ENCODE measurements at regions not wholly inside any gene's neighbourhood (a gene's known extent, or its start where the extent isn't known, plus 50 kb on each side); places are given as distances from the start of the nearest gene placed in this dataset.

DNA sequence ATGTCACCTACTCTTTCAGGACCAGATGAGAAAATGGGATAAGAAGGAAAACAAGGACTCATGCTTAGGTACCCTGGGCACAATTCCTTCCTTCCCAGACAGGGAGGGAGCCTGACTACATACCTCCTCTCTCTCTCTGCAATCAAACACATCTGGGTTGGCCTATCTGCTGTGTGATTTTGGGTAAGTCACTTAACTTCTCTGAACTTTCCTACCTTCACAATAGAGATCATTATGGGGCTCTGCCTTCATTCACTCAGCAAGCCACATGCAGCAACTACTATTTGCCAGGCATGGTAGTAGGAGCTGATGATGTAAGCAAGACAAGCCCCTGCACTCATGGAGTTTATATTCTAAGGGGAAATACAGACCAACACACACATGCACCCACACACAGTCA, 251.2 kb downstream of the SHQ1 start:
- Histone ChIP-seq H3K4me3 (no peak overlapping the region), H3K27ac (no peak overlapping the region)

DNA sequence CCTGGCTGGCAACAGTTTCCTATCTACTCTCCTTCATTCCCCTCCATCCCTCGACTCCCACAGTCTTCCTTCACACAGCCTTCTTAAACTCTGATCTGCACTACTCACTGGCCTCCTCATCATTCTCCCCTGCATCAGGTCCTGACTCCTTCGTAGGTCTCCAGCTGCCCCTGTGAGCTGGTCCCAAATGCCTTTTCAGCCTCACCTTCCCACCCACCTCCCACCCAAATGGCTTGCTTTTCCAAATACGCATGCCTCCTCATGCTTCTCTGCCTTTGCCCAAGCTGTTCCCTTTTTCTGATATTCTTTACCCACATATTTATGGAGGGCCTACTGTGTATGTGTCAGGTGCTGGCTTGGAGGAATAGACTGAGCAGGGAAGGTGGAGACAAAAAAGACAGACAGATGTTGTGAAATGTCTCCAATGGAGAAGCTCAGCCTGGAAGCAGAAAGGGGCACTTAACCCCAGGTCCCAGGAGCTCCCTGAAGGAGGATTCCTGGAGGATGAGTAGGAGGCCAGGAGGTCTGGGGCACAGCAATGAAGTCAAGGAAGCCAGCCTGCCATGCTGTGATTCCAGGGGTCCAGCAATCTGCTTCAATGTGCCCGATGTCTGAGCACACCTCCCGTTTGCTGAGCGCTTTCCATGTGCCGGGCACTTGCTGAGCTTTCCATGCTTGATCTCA, 252.2 kb downstream of the SHQ1 start:
- no peak overlapping the region for H3K4me3 ChIP-seq
- no peak overlapping the region for H3K27ac ChIP-seq

DNA sequence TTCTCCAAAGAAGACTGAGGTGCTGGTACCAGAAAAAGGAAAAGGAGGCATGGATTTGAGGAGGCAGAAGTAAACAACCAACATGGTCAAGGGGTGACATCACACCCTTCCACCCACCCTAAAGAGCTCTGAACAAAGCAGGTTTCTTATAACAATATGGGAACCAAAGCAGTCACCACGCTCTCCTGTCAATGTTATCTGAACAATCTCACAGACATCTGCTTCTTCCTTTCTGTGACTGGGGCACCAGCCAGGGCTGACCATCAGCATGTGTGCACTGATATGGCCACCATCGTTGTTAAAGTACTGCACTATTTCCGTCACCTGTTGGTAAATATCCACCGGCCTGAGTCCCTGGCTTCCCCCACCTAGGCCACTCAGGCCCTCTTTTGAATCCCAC, 252.9 kb downstream of the SHQ1 start:
- H3K4me3 ChIP-seq, result no peak overlapping the region
- no peak overlapping the region for H3K27ac ChIP-seq

DNA sequence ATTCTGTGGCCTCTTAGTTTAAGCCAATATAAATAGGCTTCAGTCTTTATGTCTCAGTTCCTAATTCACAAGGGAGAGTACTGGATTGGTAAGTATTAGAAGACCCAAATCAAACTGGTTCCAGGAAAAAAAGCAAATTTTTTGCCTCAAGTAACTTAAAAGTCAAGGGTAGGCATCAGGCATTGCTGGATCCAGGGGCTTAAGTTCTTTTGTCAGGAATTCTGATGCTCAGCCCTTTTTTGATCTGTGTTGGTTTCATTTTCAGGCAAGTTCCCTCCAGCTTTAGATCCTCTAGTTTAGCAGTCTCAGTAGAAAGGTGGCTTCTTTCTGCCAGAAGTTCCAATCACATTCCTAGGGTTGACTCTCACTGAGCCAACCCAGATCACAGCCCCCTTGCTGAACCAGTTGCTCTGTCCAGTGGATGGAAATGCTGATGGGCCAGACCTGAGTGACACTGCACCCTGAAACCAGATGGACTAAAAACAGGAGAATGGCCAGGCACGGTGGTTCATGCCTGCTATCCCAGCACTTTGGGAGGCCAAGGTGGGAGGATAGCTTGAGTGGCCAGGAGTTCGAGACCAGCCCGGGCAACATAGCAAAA, 253.5 kb downstream of the SHQ1 start:
- Histone ChIP-seq H3K4me3 (no peak overlapping the region), H3K27ac (no peak overlapping the region)

DNA sequence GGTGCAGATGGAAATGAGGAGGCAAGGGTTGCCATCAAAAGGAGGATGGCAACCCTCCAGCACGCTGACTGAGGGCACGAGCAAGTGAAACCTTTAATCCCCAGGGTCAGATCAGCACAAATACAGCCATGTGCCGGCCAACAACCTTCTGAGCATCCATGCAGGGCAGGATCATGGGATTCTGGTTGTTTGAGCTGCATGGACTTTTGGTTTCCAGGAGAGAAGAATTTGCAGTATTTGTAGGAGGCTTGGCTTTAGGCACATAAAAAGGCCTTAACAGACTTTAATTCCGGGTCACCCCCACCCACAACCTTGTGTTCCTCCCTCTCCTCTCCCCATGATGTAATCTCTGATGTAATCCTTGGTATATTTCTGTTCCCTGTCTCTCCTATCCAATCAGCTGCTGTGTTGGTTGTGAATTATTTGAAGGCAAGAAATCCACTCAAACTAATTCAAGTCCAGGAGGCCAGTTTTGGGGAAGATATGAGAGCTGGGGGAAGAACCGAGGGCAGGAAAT, 254.3 kb downstream of the SHQ1 start:
- no peak overlapping the region for H3K4me3 ChIP-seq
- no peak overlapping the region for H3K27ac ChIP-seq

DNA sequence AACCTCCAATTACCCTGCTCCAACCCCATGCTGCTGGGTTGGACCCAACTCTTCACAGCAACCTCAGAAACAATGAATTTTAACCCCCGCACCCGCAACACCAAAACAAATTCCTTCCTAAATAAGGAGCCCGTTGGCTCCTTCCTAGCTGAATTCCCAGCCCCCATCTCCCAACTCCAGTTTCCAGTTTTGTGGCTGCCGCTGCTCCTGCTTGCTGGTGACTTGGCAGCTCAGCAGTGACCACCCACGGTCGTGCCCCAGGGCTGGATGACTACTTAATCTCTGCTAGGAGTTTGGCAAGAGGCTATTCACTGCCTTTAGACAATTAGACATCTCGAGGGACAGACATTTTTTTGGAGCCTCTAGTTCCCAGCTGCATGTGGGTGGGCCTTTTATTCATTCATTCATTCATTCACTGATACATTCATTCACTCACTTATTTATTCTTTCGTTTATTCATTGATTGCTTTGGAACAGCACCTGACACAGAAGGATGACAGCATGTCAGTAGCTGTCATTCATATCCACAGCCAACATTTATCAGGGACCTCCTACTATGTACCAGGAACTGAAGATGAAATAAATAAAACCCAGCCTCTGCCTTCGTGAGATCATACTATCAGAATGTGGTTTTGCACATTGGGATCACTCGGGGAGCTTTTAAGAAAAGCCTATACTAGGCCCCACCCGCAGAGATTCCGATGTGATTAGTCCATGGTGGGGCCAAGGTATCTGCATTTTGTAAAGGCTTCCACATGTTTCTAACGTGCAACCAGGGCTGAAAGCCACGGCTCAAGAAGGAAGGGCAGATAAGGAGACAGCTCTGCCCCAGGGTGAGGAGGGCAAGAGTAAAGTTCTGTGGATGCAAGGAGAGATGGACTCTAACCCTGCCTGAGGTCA, 256.5 kb downstream of the SHQ1 start:
- Histone ChIP-seq H3K4me3 (no peak overlapping the region), H3K27ac (no peak overlapping the region)

DNA sequence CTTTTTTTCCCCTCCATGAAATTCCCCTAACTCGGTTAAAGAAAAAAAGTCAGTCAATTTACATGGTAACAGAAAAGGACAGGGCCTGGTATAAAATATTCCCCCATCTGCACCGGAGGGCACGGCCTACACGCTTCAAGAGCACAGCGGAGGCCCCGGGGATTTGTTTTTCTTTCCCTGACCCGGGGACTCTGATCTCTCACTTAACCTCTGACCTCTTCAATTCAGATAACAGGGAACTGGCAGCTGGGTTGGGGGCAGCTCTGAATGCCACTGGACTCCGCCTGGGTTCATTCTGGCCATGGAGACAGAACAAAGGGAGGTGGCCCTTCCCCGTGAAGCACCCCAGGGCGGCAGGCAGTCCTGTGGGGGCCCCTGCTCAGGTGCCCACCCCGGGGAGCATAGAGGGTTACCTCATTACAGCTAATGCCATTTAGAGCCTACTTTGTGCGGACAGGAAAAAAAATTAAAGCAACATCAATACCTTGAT, 257.5 kb downstream of the SHQ1 start:
- H3K4me3 ChIP-seq, result no peak overlapping the region
- H3K27ac ChIP-seq, result peak overlapping the region in 2 of 21 experiments; percentile 67 to 76

DNA sequence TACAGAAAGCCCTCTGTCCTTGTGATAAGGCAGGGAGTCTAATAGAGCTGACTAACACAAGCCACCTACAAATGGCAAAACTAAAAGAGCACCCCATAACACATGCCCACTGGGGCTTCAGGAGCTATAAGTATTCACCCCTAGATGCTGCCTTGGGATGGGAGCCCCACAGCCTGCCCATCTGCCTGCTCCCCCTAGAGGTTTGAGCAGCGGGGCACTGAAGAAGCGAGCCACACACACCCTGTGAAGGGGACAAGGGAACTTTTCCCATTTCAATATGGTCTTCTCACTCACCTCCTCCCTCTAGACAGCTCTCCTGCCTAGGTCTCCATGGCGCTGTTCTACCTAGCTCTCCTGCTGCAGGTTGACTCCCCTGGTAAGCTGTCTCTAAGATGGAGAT, 261.0 kb downstream of the SHQ1 start:
- H3K27ac ChIP-seq, result no peak overlapping the region
- H3K4me3 ChIP-seq, result no peak overlapping the region

DNA sequence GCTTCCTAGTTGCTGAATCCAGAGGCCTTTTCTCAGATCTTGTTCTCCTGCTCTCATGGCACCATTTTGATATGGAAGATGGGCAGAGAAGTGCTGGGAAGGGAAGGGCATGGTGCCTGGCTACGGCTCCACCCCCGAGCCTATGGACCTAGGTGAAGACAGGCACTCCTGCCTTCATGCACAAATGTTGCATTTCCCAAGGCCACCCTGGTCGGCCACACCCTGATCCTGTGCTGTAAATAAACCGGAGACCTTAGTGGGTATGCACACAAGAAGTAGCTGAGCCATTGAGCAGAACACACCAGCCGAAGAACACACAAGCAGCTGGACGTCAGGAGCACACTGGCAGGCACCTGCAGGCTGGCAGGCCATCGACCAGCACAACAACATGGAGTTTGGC, 261.6 kb downstream of the SHQ1 start:
- Histone ChIP-seq H3K4me3 (no peak overlapping the region), H3K27ac (no peak overlapping the region)

DNA sequence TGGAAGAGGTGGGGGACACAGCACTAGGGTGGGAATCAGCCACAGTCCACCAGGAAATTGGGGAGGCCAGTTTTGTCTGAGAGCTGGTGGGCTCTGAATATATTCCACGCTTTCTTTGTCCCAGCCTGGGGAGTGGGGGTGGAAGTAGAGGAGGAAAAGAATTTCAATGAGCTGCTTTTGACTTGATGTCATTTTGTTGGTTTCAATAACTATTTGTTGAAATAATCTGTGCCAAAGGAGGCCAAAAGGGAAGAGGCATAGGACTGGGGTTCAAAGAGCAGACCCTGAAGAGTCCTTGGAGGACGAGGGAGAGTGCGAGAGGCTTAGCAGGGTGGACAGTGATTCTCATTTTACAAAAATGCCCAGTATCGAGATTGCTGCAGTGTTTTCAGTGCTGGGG, 262.3 kb downstream of the SHQ1 start:
- Histone ChIP-seq H3K4me3 (no peak overlapping the region), H3K27ac (no peak overlapping the region)

DNA sequence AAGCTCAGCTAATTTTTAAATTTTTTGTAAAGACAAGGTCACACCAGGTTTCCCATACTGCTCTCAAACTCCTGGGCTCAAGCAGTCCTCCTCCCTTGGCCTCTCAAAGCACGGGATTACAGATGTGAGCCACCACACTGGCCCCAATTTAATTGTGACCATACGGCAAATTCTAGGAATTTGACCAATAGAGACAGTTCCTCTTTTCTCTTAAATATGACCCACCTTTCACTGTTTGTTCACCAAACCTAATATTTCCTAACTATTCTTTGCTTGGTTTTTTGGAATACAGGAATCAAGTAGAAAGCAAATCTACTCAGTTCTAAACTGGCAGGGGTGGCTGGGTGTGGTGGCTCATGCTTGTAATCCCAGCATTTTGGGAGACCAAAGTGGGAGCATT, 264.0 kb downstream of the SHQ1 start:
- H3K4me3 ChIP-seq, result no peak overlapping the region
- H3K27ac ChIP-seq, result no peak overlapping the region

DNA sequence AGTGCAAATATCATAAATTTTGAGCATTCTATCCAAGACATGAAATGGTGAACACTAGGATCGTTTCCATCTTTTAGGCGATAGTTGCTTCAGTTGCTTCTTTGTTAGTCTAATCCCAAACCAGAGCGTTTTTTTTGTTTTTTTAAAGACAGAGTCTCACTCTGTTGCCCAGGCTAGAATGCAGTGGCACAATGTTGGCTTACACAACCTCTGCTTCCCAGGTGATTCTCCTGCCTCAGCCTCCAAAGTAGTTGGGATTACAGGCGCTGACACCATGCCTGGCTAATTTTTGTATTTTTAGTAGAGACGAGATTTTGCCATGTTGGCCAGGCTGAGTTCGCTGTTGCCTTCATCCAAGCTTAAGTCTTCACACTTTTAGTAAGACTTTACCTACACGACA, 265.3 kb downstream of the SHQ1 start:
- Histone ChIP-seq H3K4me3 (no peak overlapping the region), H3K27ac (peak overlapping the region in 1 of 21 experiments; percentile 15)

DNA sequence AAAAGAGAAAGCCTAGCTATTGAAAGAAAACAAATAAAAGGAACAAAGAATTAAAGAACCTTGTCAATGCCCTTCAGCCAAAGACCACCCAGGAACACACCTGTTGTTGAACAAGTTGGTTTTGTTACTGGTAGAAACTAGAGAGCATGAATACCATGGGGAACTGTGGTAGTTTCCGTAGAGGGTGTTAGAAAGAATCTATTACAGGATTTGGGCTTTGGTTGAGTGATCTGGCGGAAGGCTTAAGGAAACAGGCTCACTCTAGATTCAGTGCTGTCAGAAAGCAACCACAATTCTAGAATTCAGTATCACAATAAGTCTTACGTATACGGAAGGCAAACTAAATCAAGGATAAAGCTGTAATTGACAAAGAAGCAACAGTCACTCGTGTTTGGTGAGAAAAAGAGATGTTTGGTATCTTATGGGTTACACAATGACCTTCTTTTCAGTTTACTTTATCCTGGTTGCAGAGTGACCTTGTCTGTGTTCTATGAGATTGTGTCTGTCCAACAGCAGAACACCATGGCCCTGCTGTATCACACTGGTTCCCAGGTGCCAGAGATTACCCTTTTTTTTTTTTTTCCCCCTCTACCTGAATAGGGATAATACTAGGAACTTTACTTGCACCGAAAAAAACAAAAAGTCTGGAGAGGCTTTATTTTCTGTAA, 265.9 kb downstream of the SHQ1 start:
- Histone ChIP-seq H3K27ac (peak overlapping the region in 1 of 21 experiments; percentile 15), H3K4me3 (no peak overlapping the region)

DNA sequence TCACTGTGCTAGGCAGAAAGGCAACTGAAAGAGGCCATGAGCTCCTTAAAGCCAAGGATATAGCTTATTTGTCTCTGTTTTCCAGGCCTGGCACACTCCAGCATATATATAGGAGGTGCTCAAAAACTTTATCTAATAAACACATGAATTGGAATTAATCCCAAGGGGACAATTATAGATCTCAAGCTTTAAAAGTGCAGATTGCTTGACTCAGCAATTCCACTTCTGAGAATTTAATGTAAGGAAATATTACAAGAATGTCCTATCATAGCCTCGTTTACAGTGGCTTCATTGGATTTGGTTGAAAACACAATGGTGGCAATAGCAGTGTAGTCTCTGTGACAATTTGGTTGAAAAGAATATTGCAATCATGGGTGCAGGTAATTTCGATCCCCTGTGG, 267.3 kb downstream of the SHQ1 start:
- Histone ChIP-seq H3K4me3 (no peak overlapping the region), H3K27ac (no peak overlapping the region)

DNA sequence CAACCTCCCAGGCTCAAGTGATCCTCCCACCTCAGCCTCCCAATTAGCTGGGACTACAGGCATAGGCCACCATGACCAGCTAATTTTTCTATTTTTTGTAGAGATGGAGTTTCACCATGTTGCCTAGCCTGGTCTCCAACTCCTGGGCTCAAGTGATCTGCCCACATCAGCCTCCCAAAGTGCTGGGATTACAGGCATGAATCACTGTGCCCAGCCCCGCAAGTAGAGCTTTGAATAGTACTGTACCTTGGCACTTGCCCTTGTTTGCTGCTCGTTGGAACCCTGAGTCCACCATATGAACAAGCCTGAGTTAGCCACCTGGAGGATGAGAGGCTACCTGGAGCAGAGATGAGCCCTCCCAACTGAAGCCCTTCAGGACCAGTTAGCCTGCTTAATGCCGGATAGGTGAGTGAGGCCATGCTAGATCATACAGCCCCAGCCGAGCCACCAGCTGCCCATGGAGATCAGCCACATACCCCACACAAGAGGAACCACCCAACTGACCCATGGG, 267.9 kb downstream of the SHQ1 start:
- Histone ChIP-seq H3K4me3 (no peak overlapping the region), H3K27ac (no peak overlapping the region)

DNA sequence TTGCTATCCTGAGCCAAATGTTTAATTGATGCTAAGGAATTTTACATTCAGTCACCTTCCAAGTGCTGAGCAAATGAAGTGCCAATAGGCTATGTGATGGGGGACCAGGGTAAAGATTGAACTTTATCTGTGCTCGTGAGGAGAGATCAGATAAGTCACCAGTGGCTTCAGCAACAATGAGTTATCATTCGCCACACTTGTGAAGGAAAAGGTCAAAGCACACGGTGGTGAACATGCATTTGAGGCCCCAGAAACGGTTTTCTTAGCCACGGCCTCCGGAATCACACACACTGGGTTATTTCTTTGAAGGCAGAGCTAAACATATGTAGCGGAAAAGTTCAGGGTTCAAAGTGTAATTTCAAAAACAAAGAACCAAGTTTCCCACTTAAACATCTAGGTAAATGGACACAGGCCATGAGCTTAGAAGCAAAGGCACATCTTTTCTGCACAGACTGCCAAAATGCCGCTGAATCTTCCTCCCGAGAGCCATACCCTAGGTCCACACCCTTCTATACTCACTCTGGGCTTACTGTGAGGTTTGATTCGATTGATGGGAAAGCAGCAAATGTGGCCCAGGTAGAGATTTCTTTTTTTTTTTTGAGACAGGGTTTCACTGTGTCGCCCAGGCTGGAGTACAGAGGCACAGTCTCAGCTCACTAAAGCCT, 268.5 kb downstream of the SHQ1 start:
- H3K27ac ChIP-seq, result no peak overlapping the region
- H3K4me3 ChIP-seq, result no peak overlapping the region

DNA sequence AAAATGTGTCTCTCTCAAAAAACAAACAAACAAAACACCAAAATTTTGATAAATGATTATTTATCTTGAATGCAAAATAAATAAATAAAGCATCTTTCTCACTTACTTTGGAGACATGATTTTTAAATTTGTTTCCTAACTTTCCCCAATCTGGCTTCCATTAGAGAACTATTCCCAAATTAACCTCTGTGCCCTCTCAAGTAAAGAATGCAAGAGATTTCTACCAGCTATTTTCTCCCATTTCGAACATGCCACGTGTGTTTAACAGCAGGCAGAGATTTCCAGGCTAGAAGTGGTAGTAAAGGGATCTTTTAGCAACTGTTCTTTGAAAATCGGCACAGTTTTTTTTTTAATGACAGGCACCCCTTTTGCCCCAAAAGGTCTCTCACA, 269.1 kb downstream of the SHQ1 start:
- Histone ChIP-seq H3K27ac (no peak overlapping the region), H3K4me3 (no peak overlapping the region)

DNA sequence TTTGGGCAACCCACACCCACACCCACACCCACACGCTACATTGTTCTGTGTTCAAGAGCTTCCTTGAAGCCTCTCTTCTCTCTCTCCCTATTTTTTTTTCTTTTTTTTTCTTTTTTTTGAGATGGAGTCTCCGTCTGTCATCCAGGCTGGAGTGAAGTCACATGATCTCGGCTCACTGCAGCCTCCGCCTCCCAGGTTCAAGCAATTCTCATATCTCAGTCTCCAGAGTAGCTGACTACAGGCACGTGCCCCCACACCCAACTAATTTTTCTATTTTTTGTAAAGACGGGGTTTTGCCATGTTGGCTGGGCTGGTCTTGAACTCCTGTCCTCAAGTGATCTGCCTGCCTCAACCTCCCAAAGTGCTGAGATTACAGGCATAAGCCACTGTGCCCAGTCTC, 271.1 kb downstream of the SHQ1 start:
- H3K4me3 ChIP-seq, result no peak overlapping the region
- H3K27ac ChIP-seq, result no peak overlapping the region

DNA sequence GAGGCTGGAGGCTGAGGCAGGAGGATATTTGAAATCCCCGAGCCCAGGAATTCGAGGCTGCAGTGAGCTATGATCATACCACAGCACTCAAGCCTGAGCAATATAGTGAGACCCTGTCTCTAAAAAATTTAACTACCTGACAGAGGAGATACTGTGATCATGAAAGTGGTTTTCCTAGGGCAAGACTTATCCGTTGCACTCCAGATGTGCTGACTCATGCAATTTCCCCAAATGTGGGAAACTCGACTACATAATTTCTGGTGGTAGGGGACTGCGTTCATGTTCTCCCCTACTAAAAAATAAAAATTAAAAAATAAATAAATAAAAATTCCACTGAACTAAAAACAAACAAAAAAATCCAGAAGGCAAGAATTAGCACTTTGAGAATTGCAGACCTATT, 271.7 kb downstream of the SHQ1 start:
- H3K27ac ChIP-seq, result no peak overlapping the region
- no peak overlapping the region for H3K4me3 ChIP-seq
